ENCODE measurements at regions not wholly inside any gene's neighbourhood (a gene's known extent, or its start where the extent isn't known, plus 50 kb on each side); places are given as distances from the start of the nearest gene placed in this dataset.

GRCh38 chr6:14396826-14397517, 279.4 kb downstream of the CD83 start:
- in situ Hi-C loops (cut with HindIII; ENCODE audit: low sequenced_read_pairs) = no loop called here
- DNase-seq (ENCODE audit: low read depth, low spot score) = peak; percentile 3
- no peak overlapping the region for H3K4me3 ChIP-seq (ENCODE audit: low read depth, low read length)
- TF ChIP-seq, protein P1, sequence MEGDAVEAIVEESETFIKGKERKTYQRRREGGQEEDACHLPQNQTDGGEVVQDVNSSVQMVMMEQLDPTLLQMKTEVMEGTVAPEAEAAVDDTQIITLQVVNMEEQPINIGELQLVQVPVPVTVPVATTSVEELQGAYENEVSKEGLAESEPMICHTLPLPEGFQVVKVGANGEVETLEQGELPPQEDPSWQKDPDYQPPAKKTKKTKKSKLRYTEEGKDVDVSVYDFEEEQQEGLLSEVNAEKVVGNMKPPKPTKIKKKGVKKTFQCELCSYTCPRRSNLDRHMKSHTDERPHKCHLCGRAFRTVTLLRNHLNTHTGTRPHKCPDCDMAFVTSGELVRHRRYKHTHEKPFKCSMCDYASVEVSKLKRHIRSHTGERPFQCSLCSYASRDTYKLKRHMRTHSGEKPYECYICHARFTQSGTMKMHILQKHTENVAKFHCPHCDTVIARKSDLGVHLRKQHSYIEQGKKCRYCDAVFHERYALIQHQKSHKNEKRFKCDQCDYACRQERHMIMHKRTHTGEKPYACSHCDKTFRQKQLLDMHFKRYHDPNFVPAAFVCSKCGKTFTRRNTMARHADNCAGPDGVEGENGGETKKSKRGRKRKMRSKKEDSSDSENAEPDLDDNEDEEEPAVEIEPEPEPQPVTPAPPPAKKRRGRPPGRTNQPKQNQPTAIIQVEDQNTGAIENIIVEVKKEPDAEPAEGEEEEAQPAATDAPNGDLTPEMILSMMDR (IDR thresholded peaks at IDR 0.05; ENCODE audit: low read depth, low read length) = peak; percentile 46

DNA sequence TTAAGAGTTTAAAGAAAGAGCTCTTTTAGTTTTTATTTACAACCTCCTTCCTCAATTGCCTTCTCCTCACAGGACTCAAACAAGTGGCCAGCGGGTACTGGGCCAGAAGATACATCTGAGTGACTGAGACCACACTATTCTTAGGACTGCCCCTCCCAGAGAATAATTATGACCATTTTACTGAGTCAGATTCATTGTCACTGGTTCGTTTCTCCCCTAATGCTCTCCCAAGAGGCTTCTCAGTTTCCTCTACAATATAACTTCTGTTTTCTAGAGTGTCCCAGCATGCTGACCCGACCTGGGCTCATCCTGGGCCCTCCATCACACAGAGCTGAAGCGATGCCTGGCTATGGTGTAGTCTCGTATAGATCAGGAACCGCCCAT, 279.9 kb downstream of the CD83 start:
- no peak for DNase-seq (ENCODE audit: low read depth, low spot score)
- TF ChIP-seq, protein P1 (IDR thresholded peaks at IDR 0.05; ENCODE audit: low read depth, low read length) = no peak
- no peak overlapping the region for H3K4me3 ChIP-seq (ENCODE audit: low read depth, low read length)
- in situ Hi-C loops (cut with HindIII; ENCODE audit: low sequenced_read_pairs) = no loop called here

GRCh38 chr6:14398953-14399352, 281.4 kb downstream of the CD83 start:
- TF ChIP-seq, protein P1 (IDR thresholded peaks at IDR 0.05; ENCODE audit: low read depth, low read length) = no peak
- H3K4me3 ChIP-seq (ENCODE audit: low read depth, low read length) = no peak overlapping the region
- DNase-seq (ENCODE audit: low read depth, low spot score) = no peak
- in situ Hi-C loops (cut with HindIII; ENCODE audit: low sequenced_read_pairs) = no loop called here

- TF ChIP-seq, protein P1 (IDR thresholded peaks at IDR 0.05; ENCODE audit: low read depth, low read length) = no peak
- H3K4me3 ChIP-seq (ENCODE audit: low read depth, low read length) = no peak overlapping the region
- DNase-seq (ENCODE audit: low read depth, low spot score) = no peak
- in situ Hi-C loops (cut with HindIII; ENCODE audit: low sequenced_read_pairs) = no loop called here
These were observed 282.1 kb downstream of the CD83 start for GRCh38 chr6:14399635-14400034.

DNA sequence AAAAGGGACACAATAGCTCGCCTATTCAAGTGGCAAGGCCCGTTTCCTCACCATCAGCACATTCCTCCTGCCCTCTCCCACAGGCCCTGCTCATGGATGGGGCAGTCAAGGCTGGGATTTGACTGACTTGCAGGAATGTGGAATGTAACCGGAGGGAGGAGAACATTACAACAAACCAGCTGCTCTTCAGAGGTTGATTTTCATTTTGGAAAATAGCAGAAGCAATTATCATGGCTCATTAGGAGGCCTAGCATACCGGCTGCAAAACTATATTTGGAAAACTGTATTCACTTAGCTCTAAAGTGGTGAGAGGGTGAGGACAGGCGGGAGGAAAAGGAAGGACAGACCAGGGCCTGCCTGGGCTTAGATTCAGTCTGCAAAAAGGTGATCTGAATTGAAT, 283.7 kb downstream of the CD83 start:
- TF ChIP-seq, protein P1 (IDR thresholded peaks at IDR 0.05; ENCODE audit: low read depth, low read length) = no peak
- in situ Hi-C loops (cut with HindIII; ENCODE audit: low sequenced_read_pairs) = no loop called here
- no peak for DNase-seq (ENCODE audit: low read depth, low spot score)
- H3K4me3 ChIP-seq (ENCODE audit: low read depth, low read length) = no peak overlapping the region

DNA sequence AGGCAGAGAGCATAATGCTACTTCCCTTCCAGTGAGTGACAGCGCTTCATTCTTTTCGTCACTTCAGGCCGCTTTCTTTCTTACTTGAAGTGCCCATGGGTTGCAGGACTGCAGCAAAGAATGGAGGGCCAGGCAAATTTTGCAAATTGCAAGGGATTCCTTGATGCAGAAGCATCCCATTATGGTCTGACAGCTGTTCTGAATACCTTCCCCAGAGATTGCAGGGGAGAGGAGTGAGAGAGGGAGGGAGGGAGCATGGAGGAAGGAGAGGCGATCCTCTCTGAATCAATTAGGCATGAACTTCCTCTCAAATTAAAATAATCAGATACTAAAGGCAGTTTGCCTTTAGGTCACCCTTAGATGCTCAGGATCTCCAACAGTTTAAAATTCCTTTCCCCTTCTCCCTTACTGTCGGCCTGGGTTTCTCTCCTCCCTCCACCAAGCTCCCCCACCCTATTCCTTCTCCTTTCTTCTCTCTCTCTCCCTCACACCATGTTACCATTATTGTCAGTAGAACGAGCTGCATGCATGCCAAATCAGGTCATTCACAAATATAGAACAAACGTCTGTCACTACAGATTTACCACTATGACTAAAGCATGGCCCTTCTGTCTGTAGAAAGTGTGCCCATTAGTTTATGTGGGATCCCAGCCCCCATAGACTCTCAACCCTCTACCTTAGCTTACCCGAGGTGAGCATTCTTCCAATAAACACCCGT, 289.2 kb downstream of the CD83 start:
- TF ChIP-seq, protein P1 (IDR thresholded peaks at IDR 0.05; ENCODE audit: low read depth, low read length) = no peak
- no peak overlapping the region for H3K4me3 ChIP-seq (ENCODE audit: low read depth, low read length)
- no peak for DNase-seq (ENCODE audit: low read depth, low spot score)
- in situ Hi-C loops (cut with HindIII; ENCODE audit: low sequenced_read_pairs) = no loop called here

All from astrocyte of the spinal cord (primary cell).